GM21529 (cell line): ENCODE measurements at regions not wholly inside any gene's neighbourhood (a gene's known extent, or its start where the extent isn't known, plus 50 kb on each side); places are given as distances from the start of the nearest gene placed in this dataset.

Experiments
- ATAC-seq: cut with Tn5 transposase; IDR thresholded peaks from one replicate; pipeline ENCODE4 v1.9.1; 2021; ENCODE audit not compliant: unreplicated experiment

DNA sequence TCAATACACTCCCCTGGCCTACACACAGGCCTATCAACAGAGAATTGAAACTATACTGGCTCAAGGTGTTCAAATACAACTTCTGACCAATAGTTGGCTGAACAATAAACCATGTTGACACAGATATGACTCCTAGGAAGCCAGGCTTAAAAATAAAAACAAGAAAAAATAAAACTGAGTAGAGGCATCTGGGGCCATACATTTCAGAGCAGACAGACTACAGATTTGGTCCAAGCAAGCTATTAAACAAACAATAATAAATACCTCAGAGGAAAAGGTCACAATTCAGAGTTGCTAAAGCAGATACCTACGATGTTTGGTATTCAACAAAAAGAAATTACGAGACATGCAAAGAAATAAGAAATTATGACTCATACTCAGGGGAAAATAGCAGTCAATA lies 132.8 kb upstream of the ACVR2A start:
- ATAC-seq, result no peak

DNA sequence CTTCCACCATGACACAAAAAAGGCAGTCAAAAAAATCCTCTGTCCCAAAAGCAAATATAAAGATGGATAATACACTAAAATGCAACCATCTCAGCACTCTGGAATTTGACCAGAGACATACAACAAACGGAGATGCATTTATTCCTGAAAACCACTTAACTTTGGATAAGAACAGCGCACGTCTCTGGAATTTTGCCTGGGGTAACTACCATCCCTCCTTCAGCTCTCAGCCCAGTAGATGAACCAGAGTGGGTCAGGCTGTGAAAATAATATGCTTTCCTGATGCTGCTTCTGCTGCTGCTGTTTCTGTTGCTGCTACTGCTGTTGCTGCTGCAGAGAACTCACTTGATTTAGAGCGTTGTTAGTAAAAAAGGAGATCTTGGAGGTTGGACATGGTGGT lies 133.8 kb upstream of the ACVR2A start:
- ATAC-seq, result no peak

DNA sequence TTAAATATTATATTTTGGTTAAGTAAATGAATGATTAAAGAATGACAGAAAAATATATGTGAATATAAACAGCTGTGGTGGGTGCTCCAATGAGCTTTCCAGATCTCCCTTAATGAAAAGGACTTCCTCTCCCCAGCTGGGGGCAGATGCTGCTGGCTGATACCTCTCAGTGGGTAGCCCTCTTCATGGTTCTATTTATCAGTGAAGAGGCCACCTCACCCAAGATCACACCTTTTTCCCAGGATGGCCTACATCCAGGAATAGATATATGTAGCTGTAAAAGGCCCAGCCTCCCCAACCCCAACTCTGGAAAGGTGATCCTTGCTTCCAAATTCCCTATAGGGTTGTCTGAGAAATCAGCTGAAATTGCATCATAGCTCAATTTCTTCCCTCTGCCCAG lies 135.2 kb upstream of the ACVR2A start:
- no peak for ATAC-seq

DNA sequence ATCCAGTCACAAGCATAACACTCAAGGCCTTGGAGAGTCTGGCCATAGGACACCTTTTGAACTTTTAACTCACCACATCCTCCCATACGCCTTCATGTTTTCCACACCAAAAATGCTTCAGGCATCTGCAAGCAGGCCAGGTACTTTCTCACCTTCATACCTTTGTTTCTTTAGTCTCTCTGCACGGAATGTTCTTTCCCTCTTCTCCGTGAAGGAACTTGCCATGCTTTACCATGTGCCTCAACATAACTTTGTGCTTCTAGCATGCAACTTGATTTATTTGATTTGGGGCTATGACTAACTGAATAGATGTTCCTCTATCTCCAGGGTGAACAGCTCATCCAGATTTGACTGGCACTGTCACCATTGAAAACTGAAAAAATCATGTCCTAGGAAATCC lies 141.7 kb upstream of the ACVR2A start:
- ATAC-seq, result no peak

DNA sequence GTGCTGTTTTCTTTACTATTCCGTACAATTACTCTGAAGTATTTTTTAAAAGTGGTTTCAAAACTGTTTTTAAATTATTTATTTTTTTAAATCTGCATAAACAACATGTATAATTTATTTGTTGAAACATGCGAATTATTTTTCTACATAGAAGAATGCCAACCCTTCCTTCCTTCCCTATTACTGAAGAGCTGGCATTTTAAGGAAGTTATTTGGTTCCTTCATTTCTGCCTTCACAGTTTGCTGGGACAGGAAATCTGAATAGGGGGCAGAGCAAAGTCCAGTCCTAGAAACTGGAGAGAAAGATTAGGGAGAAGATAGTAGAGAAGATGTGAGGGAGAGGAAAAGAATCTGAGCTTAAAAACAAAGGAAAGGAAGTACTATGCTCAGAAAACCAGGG lies 146.7 kb upstream of the ACVR2A start:
- no peak for ATAC-seq

DNA sequence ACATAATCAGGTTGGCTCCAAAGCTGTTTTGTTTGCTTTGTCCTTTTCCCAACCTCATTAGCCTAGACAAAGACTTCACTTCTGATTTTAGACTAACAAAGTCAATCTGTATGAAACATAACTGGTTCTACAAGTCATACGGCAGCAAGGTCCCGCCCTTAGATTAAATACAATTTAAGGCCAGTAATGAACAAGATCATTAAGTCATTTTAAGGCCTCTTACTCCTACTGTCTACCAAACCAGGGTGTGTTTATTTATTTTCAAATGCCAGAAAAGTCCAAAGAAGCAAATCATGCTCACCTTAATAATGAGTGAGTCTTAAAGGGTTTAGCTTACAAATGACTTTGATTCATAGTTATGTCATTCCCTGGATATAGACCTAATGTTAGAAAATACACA lies 148.4 kb upstream of the ACVR2A start:
- ATAC-seq, result no peak

DNA sequence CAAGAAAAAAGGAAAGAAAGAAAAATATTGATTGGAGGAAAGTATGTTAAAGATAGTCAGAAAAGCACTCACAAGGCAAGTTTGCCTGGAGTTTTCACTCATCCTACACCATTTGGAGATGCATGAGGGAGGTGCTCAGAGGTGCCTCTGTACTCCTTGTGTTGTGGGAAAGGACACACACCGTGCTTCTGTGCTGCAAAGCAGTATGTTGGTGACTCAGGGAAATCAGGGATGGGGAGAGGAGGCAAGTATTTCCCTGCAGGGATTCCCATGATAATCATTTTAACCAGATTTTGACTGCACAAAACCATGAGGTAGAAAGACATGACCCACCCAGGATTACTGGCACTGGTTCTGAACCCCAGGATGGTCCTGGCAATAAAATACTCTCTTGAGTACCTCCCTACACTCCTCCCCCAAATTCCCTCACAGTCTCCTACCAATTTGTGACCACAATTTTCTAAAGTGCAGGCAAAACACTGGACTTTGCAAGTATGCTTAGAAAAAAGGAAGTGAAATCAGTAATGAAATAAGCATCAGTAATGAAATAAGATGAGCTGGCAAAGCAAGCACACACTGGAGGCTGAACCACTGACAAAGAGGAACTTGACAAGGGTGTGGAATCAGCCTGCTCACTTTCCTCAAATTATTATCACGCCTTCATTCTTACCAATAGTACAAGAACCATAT lies 155.5 kb upstream of the ACVR2A start:
- ATAC-seq, result peak; percentile 100

DNA sequence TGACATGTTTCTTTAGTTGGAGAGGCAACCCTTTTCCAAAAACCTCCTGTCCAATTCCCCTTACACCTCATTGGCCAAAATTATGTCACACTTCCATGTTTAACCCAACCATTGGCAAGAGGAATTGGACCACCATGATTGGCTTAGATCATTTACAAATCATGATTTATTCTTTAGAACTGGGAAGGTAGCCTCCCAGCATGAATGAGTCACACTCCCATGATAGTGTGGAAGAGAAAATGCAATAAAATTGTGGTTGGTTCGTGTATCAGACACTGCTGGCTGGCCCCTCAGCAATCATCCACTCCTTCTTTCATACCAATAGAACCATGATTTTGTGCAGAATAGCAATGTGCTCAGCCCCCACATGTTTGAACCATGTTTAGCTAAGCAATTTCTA lies 156.6 kb upstream of the ACVR2A start:
- ATAC-seq, result no peak

DNA sequence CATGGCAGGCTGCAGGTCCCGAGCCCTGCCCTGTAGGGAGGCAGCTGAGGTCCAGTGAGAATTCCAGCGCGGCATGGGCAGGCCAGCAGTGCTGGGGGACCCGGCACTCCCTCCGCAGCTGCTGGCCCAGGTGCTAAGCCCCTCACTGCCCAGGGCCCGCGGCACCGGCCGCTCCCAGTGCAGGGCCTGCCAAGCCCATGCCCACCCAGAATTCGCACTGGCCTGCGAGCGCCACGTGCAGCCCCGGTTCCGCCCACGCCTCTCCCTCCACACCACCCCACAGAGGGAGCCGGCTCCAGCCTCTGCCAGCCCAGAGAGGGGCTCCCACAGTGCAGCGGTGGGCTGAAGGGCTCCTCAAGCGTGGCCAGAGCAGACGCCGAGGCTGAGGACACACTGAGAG lies 158.5 kb upstream of the ACVR2A start:
- no peak for ATAC-seq

DNA sequence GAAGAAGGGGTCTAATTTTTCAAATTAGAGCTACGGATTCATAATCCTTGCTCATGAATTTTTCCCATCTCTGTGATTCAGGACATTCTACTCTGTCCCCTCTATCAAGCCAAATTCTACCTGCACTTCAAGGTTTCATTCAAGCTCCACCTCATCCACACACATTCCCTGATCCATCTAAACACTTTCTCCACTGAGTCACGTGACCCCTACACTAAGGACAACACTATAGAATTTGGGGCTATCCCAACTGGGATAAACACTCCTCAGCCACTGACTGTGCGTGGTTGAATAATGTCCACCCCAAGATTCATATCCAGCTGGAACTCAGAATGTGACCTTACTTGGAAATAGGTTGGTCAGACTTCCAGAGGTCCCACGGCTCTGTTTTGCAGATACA lies 159.9 kb upstream of the ACVR2A start:
- no peak for ATAC-seq

DNA sequence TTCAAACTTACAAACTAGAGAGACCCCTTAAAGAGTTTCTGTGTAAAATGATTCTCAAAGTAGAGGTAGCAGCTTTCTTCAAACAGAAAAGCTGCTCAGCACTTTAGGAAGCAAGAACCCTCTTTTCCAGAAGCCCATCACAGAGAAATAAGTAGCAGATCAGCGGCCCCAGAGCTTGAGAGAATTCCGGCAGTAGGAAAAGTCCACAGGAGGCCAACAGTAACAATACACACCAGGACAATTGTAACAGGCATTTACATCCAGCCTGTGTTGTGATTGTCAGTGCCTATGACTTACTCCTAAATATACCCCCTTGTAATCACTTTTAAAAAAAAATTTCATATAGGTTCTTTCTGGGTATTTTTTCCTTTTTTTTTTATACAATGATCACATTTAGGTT lies 161.4 kb upstream of the ACVR2A start:
- ATAC-seq, result no peak

DNA sequence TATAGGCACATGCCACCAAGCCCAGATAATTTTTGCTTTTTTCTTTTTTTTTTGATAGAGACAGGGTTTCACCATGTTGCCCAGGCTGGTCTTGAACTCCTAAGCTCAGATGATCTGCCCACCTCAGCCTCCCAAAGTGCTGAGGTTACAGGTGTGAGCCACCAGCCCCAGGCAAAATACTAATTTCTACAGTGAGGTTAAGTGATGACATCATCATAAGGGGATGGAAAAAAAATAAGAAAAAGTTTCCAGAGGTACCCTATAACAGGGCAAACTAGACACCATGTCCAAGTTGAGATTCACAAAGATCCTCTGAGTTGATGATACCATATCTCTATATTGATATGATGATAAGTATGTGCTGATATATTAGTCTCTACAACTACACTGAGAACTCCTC lies 163.7 kb upstream of the ACVR2A start:
- ATAC-seq, result no peak

DNA sequence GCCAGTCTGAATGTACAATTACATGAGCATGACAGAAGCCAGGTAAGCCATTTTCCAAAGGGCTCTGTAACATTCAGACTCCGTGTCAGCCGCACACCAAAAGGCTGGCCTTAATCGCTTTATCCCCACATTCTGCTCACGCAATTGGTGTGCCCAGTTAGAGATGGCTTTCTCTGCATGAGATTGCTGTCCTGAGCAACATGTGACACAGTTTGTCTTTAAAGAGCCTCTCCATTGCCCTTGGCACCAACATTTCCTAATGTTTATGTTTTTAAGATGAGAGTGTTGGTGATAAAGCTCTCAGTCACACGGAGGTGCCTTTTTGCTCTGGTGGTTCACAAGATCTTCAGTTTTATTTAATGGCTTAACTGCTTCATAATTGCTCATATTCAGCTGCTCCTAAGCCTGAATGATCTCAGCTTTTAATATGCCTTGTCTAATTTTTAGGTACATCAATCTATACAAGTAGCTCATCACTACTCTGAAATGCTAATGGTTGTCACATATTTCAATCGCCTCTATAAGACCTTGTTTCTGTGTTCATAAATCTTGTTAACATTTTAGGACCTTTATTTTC lies 164.8 kb upstream of the ACVR2A start:
- ATAC-seq, result no peak

DNA sequence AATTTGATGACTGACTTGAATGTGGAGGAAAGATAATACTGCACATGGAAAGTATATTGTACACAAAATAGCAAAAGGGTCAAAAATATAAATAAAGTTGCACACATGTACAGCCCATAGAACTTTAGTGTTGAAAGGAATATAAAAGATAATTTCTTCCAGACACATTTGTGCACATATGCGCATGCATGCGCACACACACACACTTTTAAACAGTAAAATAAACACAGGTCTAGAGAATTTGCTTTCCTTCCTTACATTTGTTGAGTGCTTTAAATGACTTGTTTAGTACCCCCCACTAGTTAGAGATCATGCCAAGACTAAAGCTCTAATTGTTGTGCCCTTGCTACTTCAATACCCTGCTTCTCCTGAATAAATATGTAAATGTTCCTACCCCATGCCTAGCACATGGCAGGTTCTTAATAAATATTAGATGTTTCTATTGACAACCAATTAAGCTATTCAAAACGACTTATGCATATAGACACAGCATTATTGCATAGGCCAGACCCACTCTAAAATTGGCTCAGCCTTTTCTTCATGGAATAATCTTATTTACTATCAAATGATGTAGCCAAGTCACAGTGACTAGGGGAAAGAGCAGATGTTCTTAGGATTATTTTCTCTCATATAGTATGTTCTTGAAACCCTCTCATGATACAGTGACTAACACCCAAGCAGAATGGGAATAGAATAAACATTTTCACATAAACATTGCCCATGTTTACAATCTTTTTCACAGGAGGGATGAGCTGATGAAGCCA lies 165.5 kb upstream of the ACVR2A start:
- ATAC-seq, result no peak

DNA sequence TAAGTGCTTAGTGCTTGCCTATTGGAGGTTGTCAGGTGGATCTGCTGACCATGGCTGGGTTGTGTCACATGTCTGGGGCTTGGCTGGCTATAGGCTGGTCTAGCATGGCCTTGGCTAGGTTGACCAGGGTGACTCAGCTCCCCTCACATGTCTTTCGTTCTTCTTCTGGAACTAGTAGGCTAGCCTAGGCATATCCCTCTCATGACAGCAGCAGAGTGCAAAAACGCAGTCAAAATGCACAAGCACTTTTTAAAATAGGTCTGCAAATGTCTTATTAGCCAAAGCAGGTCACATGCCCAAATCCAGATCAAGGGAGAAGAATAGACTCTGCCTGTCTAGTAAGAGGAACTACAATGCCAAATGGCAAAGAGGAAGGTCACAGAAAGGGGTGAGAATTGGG lies 179.7 kb upstream of the ACVR2A start:
- ATAC-seq, result no peak

DNA sequence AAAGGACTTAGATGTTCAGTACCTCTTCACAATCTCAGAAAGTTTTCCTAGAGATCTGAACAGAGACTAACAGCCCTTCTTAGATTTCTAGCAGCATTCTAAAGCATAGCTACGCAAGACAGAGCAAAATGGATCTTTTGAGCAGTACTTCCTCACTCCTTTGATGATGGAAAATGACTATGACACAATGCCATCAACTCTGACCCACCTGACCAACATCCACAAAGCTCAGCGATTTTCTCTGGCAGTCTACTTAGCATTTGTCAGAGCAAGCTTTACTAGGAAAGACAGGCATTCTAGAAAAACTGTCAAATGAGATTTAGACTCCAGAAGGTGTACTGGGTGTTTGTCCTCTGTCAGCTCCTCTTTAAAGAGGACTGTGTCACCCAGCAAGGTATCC lies 180.9 kb upstream of the ACVR2A start:
- ATAC-seq, result no peak

DNA sequence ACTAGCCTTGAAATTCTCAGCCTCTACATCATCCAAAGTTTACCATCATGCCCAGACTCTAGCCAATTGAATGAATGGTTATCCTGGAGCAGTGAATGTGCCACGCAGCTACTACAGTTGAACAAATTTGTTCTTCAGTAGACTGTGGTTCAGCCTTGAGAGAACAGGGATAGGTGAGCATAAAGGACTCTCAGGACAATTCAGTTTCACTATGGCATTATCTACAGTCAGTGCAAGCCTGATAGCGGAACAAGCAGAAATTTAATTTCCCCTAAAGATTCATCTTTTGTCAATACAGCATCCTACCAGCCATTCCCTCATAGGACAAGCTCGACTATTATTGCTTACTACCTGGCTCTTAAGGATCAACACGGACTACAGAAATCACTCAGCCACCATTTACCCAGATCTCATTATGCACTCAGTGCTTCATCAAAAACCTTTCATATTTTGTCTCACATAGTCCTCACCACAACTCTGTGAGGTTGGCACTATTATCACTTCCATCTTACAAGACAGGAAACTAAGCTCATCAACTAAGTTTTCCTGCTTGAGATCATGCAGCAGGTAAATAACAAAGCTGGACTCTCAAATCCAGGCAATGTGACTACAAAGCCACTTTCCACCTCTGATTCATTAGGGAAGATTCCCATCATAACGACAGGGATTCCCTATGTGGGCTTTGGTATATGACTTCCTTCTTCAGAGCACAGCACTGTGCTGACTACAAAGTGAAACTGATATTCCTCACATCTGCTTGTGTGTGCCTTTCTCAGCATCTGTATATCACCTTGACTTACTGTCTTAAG lies 181.5 kb upstream of the ACVR2A start:
- peak; percentile 93 for ATAC-seq

DNA sequence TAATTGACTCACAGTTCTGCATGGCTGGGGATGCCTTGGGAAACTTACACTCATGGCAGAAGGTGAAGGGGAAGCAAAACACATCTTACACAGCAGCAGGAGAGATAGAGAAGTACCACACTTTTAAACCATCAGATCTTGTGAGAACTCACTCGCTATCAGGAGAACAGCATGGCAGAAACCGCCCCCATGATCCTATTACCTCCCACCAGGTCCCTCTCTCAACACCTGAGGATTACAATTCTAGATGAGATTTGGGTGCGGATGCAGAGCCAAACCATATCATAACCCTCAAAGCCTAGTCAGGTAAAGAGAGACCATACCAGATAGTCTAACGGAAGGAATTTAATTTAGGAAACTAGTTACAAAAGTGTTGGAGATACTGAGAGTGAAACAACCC lies 182.6 kb upstream of the ACVR2A start:
- no peak for ATAC-seq

DNA sequence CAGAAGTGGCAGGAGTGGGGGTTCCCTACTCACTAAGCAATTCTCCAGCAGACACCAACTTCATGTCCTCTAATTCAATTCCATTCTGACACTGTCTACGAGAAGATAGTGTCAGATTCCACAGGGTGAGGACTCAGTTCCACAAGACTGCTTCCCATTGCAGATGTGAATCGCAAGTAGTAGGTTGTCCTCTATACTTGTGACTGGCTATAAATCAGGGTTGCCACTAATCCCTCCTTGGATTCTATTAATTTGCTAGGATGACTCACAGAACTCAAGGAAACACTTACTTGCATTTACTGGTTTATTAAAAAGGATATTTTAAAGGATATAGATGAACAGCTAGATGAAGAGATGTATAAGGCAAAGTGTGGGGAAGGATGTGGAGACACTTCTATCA lies 184.1 kb upstream of the ACVR2A start:
- ATAC-seq, result no peak

DNA sequence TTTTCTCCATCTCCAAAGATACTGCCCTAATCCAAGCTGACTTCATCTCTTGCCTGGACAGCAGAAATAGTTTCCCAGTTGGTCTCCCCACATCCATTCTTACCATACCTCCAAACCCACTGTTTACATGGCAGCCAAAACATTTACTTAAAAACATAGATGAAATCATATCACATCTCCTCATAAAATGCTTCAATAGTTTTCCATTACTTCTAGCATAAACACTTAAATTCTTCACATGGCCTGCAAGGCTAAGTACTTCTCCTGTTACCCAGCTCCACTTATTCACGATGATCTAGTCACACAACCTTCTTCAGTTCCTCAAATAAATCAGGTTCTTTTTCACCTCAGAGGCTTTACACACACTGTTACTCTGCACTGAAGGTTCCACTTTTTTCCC lies 185.8 kb upstream of the ACVR2A start:
- no peak for ATAC-seq

DNA sequence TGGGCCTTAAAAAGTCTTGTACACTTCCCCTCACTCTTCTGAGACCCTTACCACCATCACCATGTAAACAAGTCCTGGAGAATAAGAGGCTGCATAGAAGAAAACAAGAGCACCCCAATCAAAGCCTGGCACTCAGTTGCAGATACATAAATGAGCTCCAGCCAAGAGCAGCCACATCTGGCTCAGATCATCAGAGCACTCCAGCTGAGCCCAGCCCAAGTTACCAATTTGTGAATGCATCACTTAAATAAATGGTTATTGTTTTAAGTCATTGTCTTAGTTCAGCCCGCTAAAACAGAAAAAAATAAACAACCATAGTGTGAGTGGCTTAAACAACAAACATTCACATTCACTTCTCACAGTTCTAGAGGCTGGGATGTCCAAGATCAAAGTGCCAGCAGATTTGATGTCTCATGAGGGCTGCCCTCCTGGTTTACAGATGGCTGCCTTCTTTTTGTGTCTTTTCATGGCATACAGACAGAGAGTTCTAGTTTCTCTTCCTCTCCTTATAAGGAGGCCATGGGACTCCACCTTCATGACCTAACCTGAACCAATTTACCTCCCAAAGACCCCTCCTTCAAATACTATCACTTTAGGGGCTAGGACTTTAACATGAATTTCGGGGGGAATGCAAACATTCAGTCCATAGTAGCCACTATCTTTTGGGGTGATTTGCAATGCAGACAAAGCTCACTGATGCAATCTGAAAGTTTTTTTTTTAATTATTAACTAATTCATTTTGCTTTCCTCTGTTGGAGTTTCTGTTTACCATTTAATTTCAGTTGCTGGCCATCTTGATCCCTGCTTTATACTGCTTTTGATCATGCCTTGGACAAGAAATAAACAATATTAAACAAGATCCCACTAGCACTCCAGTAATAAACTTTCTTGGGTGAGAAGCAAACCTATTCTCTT lies 187.5 kb upstream of the ACVR2A start:
- peak; percentile 39 for ATAC-seq
